Astrocyte of the spinal cord (primary cell): ENCODE measurements at regions not wholly inside any gene's neighbourhood (a gene's known extent, or its start where the extent isn't known, plus 50 kb on each side); places are given as distances from the start of the nearest gene placed in this dataset.

Source experiments
- DNase-seq: peaks from one replicate; pipeline ENCODE4 v3.0.0; 2011; ENCODE audit warnings: low read depth, low spot score
- H3K4me3 ChIP-seq: 2 replicates; pipeline ENCODE4 v1.5.1; 2011; ENCODE audit warnings: low read depth, mild to moderate bottlenecking, low read length, moderate library complexity
- CTCF ChIP-seq: IDR thresholded peaks from 2 replicates; pipeline ENCODE4 v1.5.1; 2012; ENCODE audit warnings: low read depth, mild to moderate bottlenecking, low read length, inconsistent platforms
- in situ Hi-C: cut with HindIII; loops from 2 replicates; pipeline ENCODE4 v1.10.0; 2017; ENCODE audit warnings: low sequenced_read_pairs

GRCh38 chr10:64385355-64385754, 864.2 kb downstream of the REEP3 start:
- no peak for TF ChIP-seq CTCF
- H3K4me3 ChIP-seq, result no peak overlapping the region
- in situ Hi-C loops, result no loop called here
- DNase-seq, result no peak

- DNase-seq, result peak; percentile 51
- no peak for TF ChIP-seq CTCF
- in situ Hi-C loops, result no loop called here
- no peak overlapping the region for H3K4me3 ChIP-seq
These were observed 873.5 kb downstream of the REEP3 start for GRCh38 chr10:64394744-64395143.

GRCh38 chr10:64396105-64396708, 875.0 kb downstream of the REEP3 start:
- peak; percentile 61 for DNase-seq
- no peak overlapping the region for H3K4me3 ChIP-seq
- no peak for TF ChIP-seq CTCF
- in situ Hi-C loops, result no loop called here

- H3K4me3 ChIP-seq, result no peak overlapping the region
- in situ Hi-C loops, result no loop called here
- no peak for DNase-seq
- no peak for TF ChIP-seq CTCF
These were observed 875.9 kb downstream of the REEP3 start for GRCh38 chr10:64397125-64397524.

GRCh38 chr10:64408391-64409183, 887.4 kb downstream of the REEP3 start:
- no peak for DNase-seq
- in situ Hi-C loops, result no loop called here
- no peak for TF ChIP-seq CTCF
- no peak overlapping the region for H3K4me3 ChIP-seq

- no peak overlapping the region for H3K4me3 ChIP-seq
- no peak for DNase-seq
- in situ Hi-C loops, result no loop called here
- TF ChIP-seq CTCF, result no peak
These were observed 888.1 kb downstream of the REEP3 start for GRCh38 chr10:64409349-64409748.
